Transverse colon (tissue), 4 donors: ENCODE measurements at regions not wholly inside any gene's neighbourhood (a gene's known extent, or its start where the extent isn't known, plus 50 kb on each side); places are given as distances from the start of the nearest gene placed in this dataset.
A peak's percentile ranks its signal among the peaks of the same experiment; 100 is the strongest.

ENCODE experiments used
- DNase-seq: peaks from one replicate; pipeline ENCODE4 v3.0.0-alpha.2; 2019
- H3K27ac ChIP-seq, 4 donors: fragments of 200-600 bp; sonication (generic); 2 replicates each; pipeline ENCODE4 v1.5.1; 2016 to 2018; ENCODE audit warnings: inconsistent platforms in 4 of 4
- H3K27me3 ChIP-seq: fragments of 200-600 bp; sonication (generic); 2 replicates; pipeline ENCODE4 v1.5.1; 2017; ENCODE audit warnings: inconsistent platforms
- H3K36me3 ChIP-seq, 4 donors: fragments of 200-600 bp; sonication (generic); 2 replicates each; pipeline ENCODE4 v1.5.1; 2017 to 2019; ENCODE audit warnings: inconsistent platforms in 4 of 4
- H3K4me1 ChIP-seq, 4 donors: fragments of 200-600 bp; sonication (generic); 2 replicates each; pipeline ENCODE4 v1.5.1; 2017 to 2020; ENCODE audit warnings: inconsistent platforms in 4 of 4
- H3K4me3 ChIP-seq, 4 donors: fragments of 200-600 bp; sonication (generic); 1 replicate in 1 of 4; 2 replicates in 3 of 4; pipeline versions ENCODE4 v1.5.1 to v1.6.1; 2017 to 2019; ENCODE audit warnings: inconsistent platforms in 4 of 4
- H3K9me3 ChIP-seq, 2 donors: fragments of 200-600 bp; sonication (generic); 2 replicates each; pipeline ENCODE4 v1.5.1; 2017 to 2019; ENCODE audit warnings: inconsistent platforms in 2 of 2
- EP300 ChIP-seq: sonication (generic); formaldehyde crosslinking; IDR thresholded peaks from one replicate; pipeline ENCODE4 v1.6.1; 2017; ENCODE audit warnings: antibody characterized with exemption, low read depth
- POLR2A ChIP-seq: fragments of 450-650 bp; IDR thresholded peaks from one replicate; pipeline ENCODE4 v1.6.1; 2016; ENCODE audit warnings: antibody characterized with exemption, mild to moderate bottlenecking, moderate library complexity
- POLR2AphosphoS5 ChIP-seq, 3 donors: sonication (generic); formaldehyde crosslinking; IDR thresholded peaks; one replicate each; pipeline ENCODE4 v1.6.1; 2016; ENCODE audit warnings: antibody characterized with exemption in 3 of 3
- WGBS, 2 donors: methylation state at CpG; one replicate each; pipeline ENCODE4 v1.1.5; 2018; ENCODE audit warnings: low coverage in 1 of 2; 5-methylcytosine and 5-hydroxymethylcytosine counted together
- in situ Hi-C, 4 donors: fragments of 200-750 bp; cut with MboI; loops; one replicate each; pipeline versions ENCODE4 v1.15.0 to v1.15.1; 2017; ENCODE audit warnings: low sequenced_read_pairs in 3 of 4, low pct_ligation_motif_present in 1 of 4, low pct_unique_long_range_greater_than_20kb in 1 of 4
- intact Hi-C: fragments of 100-400 bp; cut with DNase I; formaldehyde crosslinking; loops from one replicate; pipeline ENCODE4 v1.15.1; 2023; ENCODE audit warnings: low total_unique reads
- TF ChIP-seq, protein P1 (sequence below), 5 experiments: fragments of 200-600 bp in 3 of 5; fragments of 450-650 bp in 2 of 5; sonication (generic) in 3 of 5; IDR thresholded peaks; 1 replicate in 2 of 5; 2 replicates in 3 of 5; pipeline ENCODE4 v1.5.1; 2016 to 2017; ENCODE audit warnings: antibody characterized with exemption in 5 of 5, inconsistent platforms in 3 of 5, mild to moderate bottlenecking in 2 of 5, moderate library complexity in 1 of 5

DNA sequence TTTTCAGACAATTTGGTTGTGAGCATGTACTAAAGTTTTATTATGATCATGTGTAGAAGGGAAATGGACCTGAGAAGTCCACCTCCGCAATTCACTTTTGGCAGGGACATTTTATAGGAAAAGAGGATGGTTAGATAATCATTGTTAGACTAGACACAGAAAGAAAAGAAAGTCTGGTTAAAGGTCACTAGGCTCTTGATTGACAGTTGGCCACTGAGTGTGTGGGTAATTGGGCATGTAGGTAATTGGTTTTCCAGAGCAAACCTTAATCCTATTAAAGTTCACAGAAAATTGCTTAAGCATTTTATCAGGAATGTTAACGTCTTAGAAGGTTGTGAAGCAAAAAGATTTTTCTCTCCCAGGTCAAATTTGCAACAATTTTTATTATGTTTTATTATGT is 158.5 kb upstream of the CLINT1 start:
- H3K4me3 ChIP-seq, result no peak overlapping the region
- no peak overlapping the region for H3K27ac ChIP-seq
- 46 to 67% methylated on average over 2 of the region's 2 CpGs for WGBS, 2 donors
- no peaks in the 10 kb centered on the region for H3K36me3 ChIP-seq
- no peak for DNase-seq
- no peaks in the 10 kb centered on the region for H3K27me3 ChIP-seq
- in situ Hi-C loops (no loop called here), intact Hi-C loops (no loop called here)
- H3K4me1 ChIP-seq, result peaks cover 0 to 14% (median 8%) of the 10 kb centered on the region in 4 donors
- TF ChIP-seq POLR2A (no peak), EP300 (no peak), POLR2AphosphoS5 (IDR thresholded peaks at IDR 0.05) (no peak)
- TF ChIP-seq, protein P1, sequence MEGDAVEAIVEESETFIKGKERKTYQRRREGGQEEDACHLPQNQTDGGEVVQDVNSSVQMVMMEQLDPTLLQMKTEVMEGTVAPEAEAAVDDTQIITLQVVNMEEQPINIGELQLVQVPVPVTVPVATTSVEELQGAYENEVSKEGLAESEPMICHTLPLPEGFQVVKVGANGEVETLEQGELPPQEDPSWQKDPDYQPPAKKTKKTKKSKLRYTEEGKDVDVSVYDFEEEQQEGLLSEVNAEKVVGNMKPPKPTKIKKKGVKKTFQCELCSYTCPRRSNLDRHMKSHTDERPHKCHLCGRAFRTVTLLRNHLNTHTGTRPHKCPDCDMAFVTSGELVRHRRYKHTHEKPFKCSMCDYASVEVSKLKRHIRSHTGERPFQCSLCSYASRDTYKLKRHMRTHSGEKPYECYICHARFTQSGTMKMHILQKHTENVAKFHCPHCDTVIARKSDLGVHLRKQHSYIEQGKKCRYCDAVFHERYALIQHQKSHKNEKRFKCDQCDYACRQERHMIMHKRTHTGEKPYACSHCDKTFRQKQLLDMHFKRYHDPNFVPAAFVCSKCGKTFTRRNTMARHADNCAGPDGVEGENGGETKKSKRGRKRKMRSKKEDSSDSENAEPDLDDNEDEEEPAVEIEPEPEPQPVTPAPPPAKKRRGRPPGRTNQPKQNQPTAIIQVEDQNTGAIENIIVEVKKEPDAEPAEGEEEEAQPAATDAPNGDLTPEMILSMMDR (IDR thresholded peaks at IDR 0.05), result no peak
- no peaks in the 10 kb centered on the region for H3K9me3 ChIP-seq

DNA sequence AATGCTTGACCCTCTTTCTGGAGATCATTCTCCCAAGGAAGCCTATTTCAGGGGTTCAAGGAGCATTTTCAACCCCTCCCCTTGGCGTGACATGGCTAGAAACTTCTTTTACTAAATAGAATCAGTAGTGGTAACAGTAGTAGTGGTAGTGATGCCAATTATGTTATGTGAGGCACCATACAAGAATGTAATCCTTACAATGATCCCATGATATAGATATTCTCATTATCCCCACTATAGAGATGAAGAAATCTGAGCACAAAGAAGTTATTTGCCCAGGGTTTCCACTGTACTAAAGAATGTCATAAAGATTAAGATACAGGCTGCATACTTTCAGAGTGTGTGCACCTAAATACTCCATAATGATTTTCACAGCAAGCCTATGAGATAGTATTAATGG is 155.4 kb upstream of the CLINT1 start:
- WGBS, 2 donors, result 71% methylated on average over 1 of the region's 1 CpG; no CpG with 5 or more reads in 1 of the 2 donors
- H3K36me3 ChIP-seq, result no peaks in the 10 kb centered on the region
- intact Hi-C loops (no loop called here), in situ Hi-C loops (no loop called here)
- TF ChIP-seq POLR2AphosphoS5 (IDR thresholded peaks at IDR 0.05) (no peak), EP300 (no peak), POLR2A (no peak)
- TF ChIP-seq, protein P1 (IDR thresholded peaks at IDR 0.05), result no peak
- no peaks in the 10 kb centered on the region for H3K9me3 ChIP-seq
- H3K27ac ChIP-seq, result no peak overlapping the region
- no peak for DNase-seq
- H3K4me3 ChIP-seq, result no peak overlapping the region
- H3K27me3 ChIP-seq, result no peaks in the 10 kb centered on the region
- H3K4me1 ChIP-seq, result peaks cover 0 to 12% (median 7%) of the 10 kb centered on the region in 4 donors

DNA sequence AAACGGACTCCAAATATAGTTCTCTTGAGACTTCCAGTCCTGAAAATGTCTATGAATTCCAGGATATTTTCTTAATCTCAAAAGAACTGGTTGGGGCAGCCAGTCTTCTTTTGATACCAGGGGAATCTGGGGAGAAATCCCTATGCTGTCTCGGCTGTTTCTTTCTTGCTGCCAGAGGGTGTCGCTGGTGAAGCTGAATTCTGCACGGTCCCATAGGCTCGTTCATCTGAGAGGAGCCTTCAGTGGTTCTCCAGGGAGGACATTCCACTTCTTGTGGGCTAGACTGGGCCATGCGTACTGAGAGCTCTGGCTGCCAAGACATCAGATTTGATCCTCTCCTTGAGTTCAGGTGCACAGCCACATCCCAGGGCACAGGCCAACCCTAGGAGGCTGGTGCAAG is 155.0 kb upstream of the CLINT1 start:
- 10 to 29% methylated on average over 3 to 6 of the region's 6 CpGs for WGBS, 2 donors

DNA sequence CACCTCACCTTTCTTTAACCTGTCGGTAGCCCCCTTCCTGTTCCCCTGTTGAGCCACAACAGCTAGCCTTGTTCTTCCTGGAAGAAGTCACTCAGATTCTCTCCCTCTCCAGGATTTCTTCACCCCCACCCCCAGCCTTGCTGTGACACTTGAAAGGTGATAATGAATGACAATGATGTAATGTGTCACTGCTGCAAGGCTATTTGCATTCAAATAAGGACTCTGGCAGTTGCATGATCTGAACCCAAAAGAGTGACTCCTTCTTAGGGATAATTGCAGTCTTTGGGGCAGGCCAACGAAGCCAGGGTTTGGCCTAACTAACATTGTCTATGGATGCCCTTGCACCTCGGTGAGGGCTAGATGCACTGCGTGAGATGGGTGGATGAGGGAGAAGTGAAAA is 154.4 kb upstream of the CLINT1 start:
- no peak overlapping the region for H3K4me3 ChIP-seq
- DNase-seq, result no peak
- H3K27ac ChIP-seq, result no peak overlapping the region
- peaks cover 0 to 11% (median 7%) of the 10 kb centered on the region in 4 donors for H3K4me1 ChIP-seq
- intact Hi-C loops, result no loop called here
- TF ChIP-seq EP300 (no peak), POLR2AphosphoS5 (IDR thresholded peaks at IDR 0.05) (no peak), POLR2A (no peak)
- TF ChIP-seq, protein P1 (IDR thresholded peaks at IDR 0.05), result no peak
- in situ Hi-C loops, result no loop called here
- 54 to 58% methylated on average over 4 of the region's 4 CpGs for WGBS, 2 donors
- H3K27me3 ChIP-seq, result no peaks in the 10 kb centered on the region
- no peaks in the 10 kb centered on the region for H3K36me3 ChIP-seq
- H3K9me3 ChIP-seq, result no peaks in the 10 kb centered on the region

More for the DNA sequence above, 155.0 kb upstream of the CLINT1 start:
- Histone ChIP-seq H3K4me1 (peaks cover 0 to 12% (median 7%) of the 10 kb centered on the region in 4 donors), H3K9me3 (no peaks in the 10 kb centered on the region), H3K27me3 (no peaks in the 10 kb centered on the region), H3K36me3 (no peaks in the 10 kb centered on the region), H3K27ac (no peak overlapping the region), H3K4me3 (no peak overlapping the region)
- in situ Hi-C loops, result no loop called here
- intact Hi-C loops, result no loop called here
- TF ChIP-seq EP300 (no peak), POLR2A (no peak), POLR2AphosphoS5 (IDR thresholded peaks at IDR 0.05) (no peak)
- TF ChIP-seq, protein P1 (IDR thresholded peaks at IDR 0.05), result peak in 4 of 5 experiments; percentile 20 to 42 (median 28)
- DNase-seq, result peak; percentile 42
